ENCODE measurements at regions not wholly inside any gene's neighbourhood (a gene's known extent, or its start where the extent isn't known, plus 50 kb on each side); places are given as distances from the start of the nearest gene placed in this dataset.

DNA sequence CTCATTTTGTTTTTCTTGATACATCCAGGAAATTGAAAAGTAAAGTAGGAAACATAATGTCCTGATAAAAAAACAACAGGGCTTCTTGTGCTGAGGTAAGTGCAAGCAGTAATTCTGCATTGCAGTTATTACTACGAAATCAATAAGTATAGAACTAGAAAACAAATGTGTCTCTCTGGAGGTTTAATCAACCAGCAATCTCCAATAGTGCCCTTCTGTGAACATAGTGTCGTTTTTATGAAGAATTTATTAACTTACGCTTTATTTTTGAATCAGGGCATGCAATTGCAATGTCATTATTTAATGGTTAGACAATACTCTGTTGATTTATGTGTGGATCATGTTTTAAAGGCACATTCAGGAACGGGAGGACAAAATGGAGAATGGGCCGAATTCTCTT, 494.1 kb upstream of the NOVA1 start:
- no peaks in the 10 kb centered on the region for H3K4me1 ChIP-seq (ENCODE audit: control insufficient read depth in 3 of 3, insufficient read depth in 2 of 3, low read depth in 1 of 3, low read length in 2 of 3)
- no peaks in the 10 kb centered on the region for H3K36me3 ChIP-seq (ENCODE audit: control insufficient read depth in 3 of 3, insufficient read depth in 2 of 3, low read depth in 1 of 3, low read length in 3 of 3)
- no peak overlapping the region for H3K27ac ChIP-seq (ENCODE audit: low read depth in 1 of 3, low read length in 2 of 3)
- DNase-seq (no peak), FAIRE-seq (no peak)
- no peaks in the 10 kb centered on the region for H3K9me3 ChIP-seq (ENCODE audit: control insufficient read depth in 2 of 2, insufficient read depth in 1 of 2, low read depth in 1 of 2, low read length in 1 of 2)
- no peaks in the 10 kb centered on the region for H3K27me3 ChIP-seq (ENCODE audit: control insufficient read depth in 3 of 3, insufficient read depth in 3 of 3, low read length in 3 of 3)
- no peak overlapping the region for H3K4me3 ChIP-seq (ENCODE audit: low read depth in 1 of 3, low read length in 3 of 3)
- 59 to 64% (median 63%) methylated on average over 5 of the region's 5 CpGs for WGBS, 3 donors

DNA sequence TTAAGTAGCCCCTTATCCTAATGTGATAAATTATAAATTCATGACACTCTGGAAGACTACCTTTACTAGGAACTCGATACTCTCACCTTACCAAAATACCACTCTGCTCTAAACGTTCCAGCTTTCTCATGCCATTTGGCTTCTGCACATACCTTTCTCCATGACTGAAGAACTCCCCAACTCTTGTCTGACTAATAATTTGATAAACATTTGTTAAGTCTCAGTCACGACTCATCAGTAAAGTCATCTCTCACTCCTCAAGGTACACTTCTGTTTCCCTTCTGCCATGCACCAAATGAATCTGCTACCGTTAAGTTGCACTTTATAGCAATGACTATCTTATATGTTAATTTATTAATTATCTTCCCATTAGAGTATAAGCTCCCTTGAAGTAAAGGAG, 498.3 kb upstream of the NOVA1 start:
- peaks cover 0 to 2% of the 10 kb centered on the region in 2 donors for H3K9me3 ChIP-seq (ENCODE audit: control insufficient read depth in 2 of 2, insufficient read depth in 1 of 2, low read depth in 1 of 2, low read length in 1 of 2)
- H3K27me3 ChIP-seq (ENCODE audit: control insufficient read depth in 3 of 3, insufficient read depth in 3 of 3, low read length in 3 of 3), result no peaks in the 10 kb centered on the region
- DNase-seq (no peak), FAIRE-seq (no peak)
- H3K36me3 ChIP-seq (ENCODE audit: control insufficient read depth in 3 of 3, insufficient read depth in 2 of 3, low read depth in 1 of 3, low read length in 3 of 3), result no peaks in the 10 kb centered on the region
- 76 to 88% (median 79%) methylated on average over 4 of the region's 4 CpGs for WGBS, 3 donors
- no peak overlapping the region for H3K27ac ChIP-seq (ENCODE audit: low read depth in 1 of 3, low read length in 2 of 3)
- H3K4me1 ChIP-seq (ENCODE audit: control insufficient read depth in 3 of 3, insufficient read depth in 2 of 3, low read depth in 1 of 3, low read length in 2 of 3), result no peaks in the 10 kb centered on the region
- H3K4me3 ChIP-seq (ENCODE audit: low read depth in 1 of 3, low read length in 3 of 3), result no peak overlapping the region

- no peaks in the 10 kb centered on the region for H3K36me3 ChIP-seq (ENCODE audit: control insufficient read depth in 3 of 3, insufficient read depth in 2 of 3, low read depth in 1 of 3, low read length in 3 of 3)
- H3K9me3 ChIP-seq (ENCODE audit: control insufficient read depth in 2 of 2, insufficient read depth in 1 of 2, low read depth in 1 of 2, low read length in 1 of 2), result peaks cover 0 to 2% of the 10 kb centered on the region in 2 donors
- no peak for DNase-seq
- WGBS, 3 donors, result 48 to 60% (median 55%) methylated on average over 3 of the region's 3 CpGs
- no peak overlapping the region for H3K27ac ChIP-seq (ENCODE audit: low read depth in 1 of 3, low read length in 2 of 3)
- FAIRE-seq, result no peak
- H3K27me3 ChIP-seq (ENCODE audit: control insufficient read depth in 3 of 3, insufficient read depth in 3 of 3, low read length in 3 of 3), result no peaks in the 10 kb centered on the region
- no peaks in the 10 kb centered on the region for H3K4me1 ChIP-seq (ENCODE audit: control insufficient read depth in 3 of 3, insufficient read depth in 2 of 3, low read depth in 1 of 3, low read length in 2 of 3)
- H3K4me3 ChIP-seq (ENCODE audit: low read depth in 1 of 3, low read length in 3 of 3), result no peak overlapping the region
Observed at GRCh38 chr14:27098451-27098850, 500.6 kb upstream of the NOVA1 start.

DNA sequence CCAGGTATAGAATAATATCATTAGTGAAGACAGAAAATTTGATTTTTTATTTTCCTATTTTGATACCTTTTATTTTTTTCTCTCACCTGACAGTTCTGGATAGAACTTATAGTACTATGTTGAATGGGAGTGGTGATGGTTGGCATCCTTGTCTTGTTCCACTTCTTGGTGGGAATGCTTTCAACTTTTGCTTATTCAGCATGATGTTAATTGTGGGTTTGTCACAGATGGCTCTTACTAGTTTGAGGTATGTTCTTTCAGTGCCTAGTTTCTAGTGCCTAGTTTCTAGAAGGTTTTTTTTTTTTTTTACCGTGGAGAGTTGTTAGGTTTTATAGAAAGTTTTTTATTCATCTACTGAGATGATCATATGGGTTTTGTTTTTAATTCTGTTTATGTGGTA, 516.3 kb upstream of the NOVA1 start:
- H3K9me3 ChIP-seq (ENCODE audit: control insufficient read depth in 2 of 2, insufficient read depth in 1 of 2, low read depth in 1 of 2, low read length in 1 of 2), result peaks cover 0 to 2% of the 10 kb centered on the region in 2 donors
- H3K4me1 ChIP-seq (ENCODE audit: control insufficient read depth in 3 of 3, insufficient read depth in 2 of 3, low read depth in 1 of 3, low read length in 2 of 3), result no peaks in the 10 kb centered on the region
- WGBS, 3 donors, result 0% methylated on average over 1 of the region's 1 CpG
- no peak for DNase-seq
- H3K36me3 ChIP-seq (ENCODE audit: control insufficient read depth in 3 of 3, insufficient read depth in 2 of 3, low read depth in 1 of 3, low read length in 3 of 3), result no peaks in the 10 kb centered on the region
- no peak overlapping the region for H3K27ac ChIP-seq (ENCODE audit: low read depth in 1 of 3, low read length in 2 of 3)
- FAIRE-seq, result no peak
- no peaks in the 10 kb centered on the region for H3K27me3 ChIP-seq (ENCODE audit: control insufficient read depth in 3 of 3, insufficient read depth in 3 of 3, low read length in 3 of 3)
- H3K4me3 ChIP-seq (ENCODE audit: low read depth in 1 of 3, low read length in 3 of 3), result no peak overlapping the region

DNA sequence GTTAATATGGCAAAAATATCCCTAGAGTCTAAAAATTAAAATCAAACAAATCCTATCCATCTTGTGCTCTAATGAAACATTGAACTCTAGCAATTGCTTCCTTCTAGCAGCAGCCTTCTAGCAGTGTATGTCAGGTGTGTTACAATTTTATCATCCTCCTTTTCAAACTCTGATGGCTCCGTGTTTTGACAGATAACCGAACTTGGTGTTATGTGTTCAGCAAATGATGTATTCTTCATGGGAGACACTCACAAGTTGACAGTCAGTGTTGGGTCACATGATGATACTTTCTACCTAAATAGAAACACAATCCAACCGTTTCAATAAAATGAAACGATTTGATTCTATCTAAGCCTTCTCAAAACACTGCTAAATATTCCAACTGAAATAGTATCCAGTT, 525.3 kb upstream of the NOVA1 start:
- FAIRE-seq (no peak), DNase-seq (no peak)
- H3K27ac ChIP-seq (ENCODE audit: low read depth in 1 of 3, low read length in 2 of 3), result no peak overlapping the region
- H3K27me3 ChIP-seq (ENCODE audit: control insufficient read depth in 3 of 3, insufficient read depth in 3 of 3, low read length in 3 of 3), result no peaks in the 10 kb centered on the region
- H3K4me3 ChIP-seq (ENCODE audit: low read depth in 1 of 3, low read length in 3 of 3), result no peak overlapping the region
- H3K9me3 ChIP-seq (ENCODE audit: control insufficient read depth in 2 of 2, insufficient read depth in 1 of 2, low read depth in 1 of 2, low read length in 1 of 2), result peaks cover 0 to 15% of the 10 kb centered on the region in 2 donors
- WGBS, 3 donors, result 74 to 81% (median 75%) methylated on average over 4 of the region's 4 CpGs
- H3K4me1 ChIP-seq (ENCODE audit: control insufficient read depth in 3 of 3, insufficient read depth in 2 of 3, low read depth in 1 of 3, low read length in 2 of 3), result no peaks in the 10 kb centered on the region
- H3K36me3 ChIP-seq (ENCODE audit: control insufficient read depth in 3 of 3, insufficient read depth in 2 of 3, low read depth in 1 of 3, low read length in 3 of 3), result no peaks in the 10 kb centered on the region

DNA sequence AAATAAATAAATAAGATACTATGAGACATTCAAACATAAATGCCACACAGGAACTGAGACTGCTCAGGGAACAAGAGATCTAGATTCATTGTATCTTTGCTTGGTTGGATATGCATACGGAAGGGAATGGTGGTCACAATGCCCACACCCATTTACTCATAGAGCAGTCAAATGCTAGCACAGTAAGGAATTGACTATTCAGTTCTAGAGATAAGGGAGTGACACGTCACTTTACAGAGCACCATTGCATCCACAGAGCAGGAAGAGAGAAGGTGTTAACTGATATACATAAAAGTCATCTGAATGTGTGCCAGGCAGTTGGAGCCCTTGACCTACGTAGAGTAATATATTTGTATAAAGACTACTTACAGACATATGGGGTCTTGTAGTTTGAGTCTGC, 530.0 kb upstream of the NOVA1 start:
- H3K9me3 ChIP-seq (ENCODE audit: control insufficient read depth in 2 of 2, insufficient read depth in 1 of 2, low read depth in 1 of 2, low read length in 1 of 2), result no peaks in the 10 kb centered on the region
- H3K27ac ChIP-seq (ENCODE audit: low read depth in 1 of 3, low read length in 2 of 3), result no peak overlapping the region
- H3K4me1 ChIP-seq (ENCODE audit: control insufficient read depth in 3 of 3, insufficient read depth in 2 of 3, low read depth in 1 of 3, low read length in 2 of 3), result no peaks in the 10 kb centered on the region
- DNase-seq, result no peak
- H3K4me3 ChIP-seq (ENCODE audit: low read depth in 1 of 3, low read length in 3 of 3), result no peak overlapping the region
- H3K36me3 ChIP-seq (ENCODE audit: control insufficient read depth in 3 of 3, insufficient read depth in 2 of 3, low read depth in 1 of 3, low read length in 3 of 3), result no peaks in the 10 kb centered on the region
- H3K27me3 ChIP-seq (ENCODE audit: control insufficient read depth in 3 of 3, insufficient read depth in 3 of 3, low read length in 3 of 3), result no peaks in the 10 kb centered on the region
- 55 to 81% (median 68%) methylated on average over 3 of the region's 3 CpGs for WGBS, 3 donors
- FAIRE-seq, result no peak

- H3K36me3 ChIP-seq (ENCODE audit: control insufficient read depth in 3 of 3, insufficient read depth in 2 of 3, low read depth in 1 of 3, low read length in 3 of 3), result no peaks in the 10 kb centered on the region
- no peaks in the 10 kb centered on the region for H3K4me1 ChIP-seq (ENCODE audit: control insufficient read depth in 3 of 3, insufficient read depth in 2 of 3, low read depth in 1 of 3, low read length in 2 of 3)
- H3K27ac ChIP-seq (ENCODE audit: low read depth in 1 of 3, low read length in 2 of 3), result no peak overlapping the region
- H3K27me3 ChIP-seq (ENCODE audit: control insufficient read depth in 3 of 3, insufficient read depth in 3 of 3, low read length in 3 of 3), result no peaks in the 10 kb centered on the region
- H3K4me3 ChIP-seq (ENCODE audit: low read depth in 1 of 3, low read length in 3 of 3), result no peak overlapping the region
- FAIRE-seq (no peak), DNase-seq (no peak)
- WGBS, 3 donors, result 11 to 66% (median 29%) methylated on average over 2 of the region's 2 CpGs
- H3K9me3 ChIP-seq (ENCODE audit: control insufficient read depth in 2 of 2, insufficient read depth in 1 of 2, low read depth in 1 of 2, low read length in 1 of 2), result no peaks in the 10 kb centered on the region
Observed at GRCh38 chr14:27134200-27134599, 536.4 kb upstream of the NOVA1 start.

DNA sequence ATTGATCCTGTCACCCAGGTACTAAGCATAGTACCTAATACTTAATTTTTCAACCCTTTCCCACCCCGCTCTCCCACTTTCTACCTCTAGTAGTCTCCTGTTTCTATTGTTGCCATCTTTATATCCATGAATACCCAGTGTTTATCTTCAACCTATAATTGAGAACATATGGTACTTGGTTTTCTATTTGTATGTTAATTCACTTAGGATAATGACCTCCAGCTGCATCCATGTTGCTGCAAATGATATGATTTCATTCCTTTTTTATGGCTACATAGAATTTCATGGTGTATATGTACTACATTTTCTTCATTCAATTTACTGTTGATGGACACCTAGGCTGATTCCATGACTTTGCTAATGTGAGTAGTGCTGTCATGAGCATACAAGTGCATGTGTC, 547.3 kb upstream of the NOVA1 start:
- 82 to 94% (median 87%) methylated on average over 1 of the region's 1 CpG for WGBS, 3 donors
- Histone ChIP-seq H3K4me3 (ENCODE audit: low read depth in 1 of 3, low read length in 3 of 3) (no peak overlapping the region), H3K4me1 (ENCODE audit: control insufficient read depth in 3 of 3, insufficient read depth in 2 of 3, low read depth in 1 of 3, low read length in 2 of 3) (no peaks in the 10 kb centered on the region), H3K27me3 (ENCODE audit: control insufficient read depth in 3 of 3, insufficient read depth in 3 of 3, low read length in 3 of 3) (no peaks in the 10 kb centered on the region), H3K27ac (ENCODE audit: low read depth in 1 of 3, low read length in 2 of 3) (no peak overlapping the region), H3K36me3 (ENCODE audit: control insufficient read depth in 3 of 3, insufficient read depth in 2 of 3, low read depth in 1 of 3, low read length in 3 of 3) (no peaks in the 10 kb centered on the region), H3K9me3 (ENCODE audit: control insufficient read depth in 2 of 2, insufficient read depth in 1 of 2, low read depth in 1 of 2, low read length in 1 of 2) (no peaks in the 10 kb centered on the region)
- DNase-seq (no peak), FAIRE-seq (no peak)

DNA sequence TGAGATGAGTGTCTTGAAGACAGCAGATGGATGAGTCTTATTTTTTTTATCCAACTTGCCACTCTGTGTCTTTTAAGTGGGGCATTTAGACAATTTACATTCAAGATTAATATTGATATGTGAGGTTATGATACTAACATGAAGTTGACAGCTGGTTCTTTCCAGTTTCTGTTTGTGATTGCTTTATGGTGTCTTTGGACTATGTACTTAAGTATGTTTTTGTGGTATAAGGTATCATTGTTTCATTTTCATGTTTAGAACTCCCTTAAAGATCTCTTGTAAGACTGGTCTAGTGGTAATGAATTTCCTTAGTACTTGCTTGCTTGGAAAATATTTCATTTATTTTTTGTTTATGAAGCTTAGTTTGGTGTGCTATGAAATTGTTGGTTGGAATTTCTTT, 550.3 kb upstream of the NOVA1 start:
- Histone ChIP-seq H3K4me1 (ENCODE audit: control insufficient read depth in 3 of 3, insufficient read depth in 2 of 3, low read depth in 1 of 3, low read length in 2 of 3) (no peaks in the 10 kb centered on the region), H3K4me3 (ENCODE audit: low read depth in 1 of 3, low read length in 3 of 3) (no peak overlapping the region), H3K9me3 (ENCODE audit: control insufficient read depth in 2 of 2, insufficient read depth in 1 of 2, low read depth in 1 of 2, low read length in 1 of 2) (peaks cover 0 to 11% of the 10 kb centered on the region in 2 donors), H3K27ac (ENCODE audit: low read depth in 1 of 3, low read length in 2 of 3) (no peak overlapping the region), H3K27me3 (ENCODE audit: control insufficient read depth in 3 of 3, insufficient read depth in 3 of 3, low read length in 3 of 3) (no peaks in the 10 kb centered on the region), H3K36me3 (ENCODE audit: control insufficient read depth in 3 of 3, insufficient read depth in 2 of 3, low read depth in 1 of 3, low read length in 3 of 3) (no peaks in the 10 kb centered on the region)
- FAIRE-seq, result no peak
- DNase-seq, result no peak
